Omental fat pad (tissue), 3 donors: ENCODE measurements at regions not wholly inside any gene's neighbourhood (a gene's known extent, or its start where the extent isn't known, plus 50 kb on each side); places are given as distances from the start of the nearest gene placed in this dataset.
A peak's percentile ranks its signal among the peaks of the same experiment; 100 is the strongest.

Experiments
- ATAC-seq: fragments of 150-250 bp; one replicate; pipeline ENCODE4 v1.9.1; 2016; ENCODE audit warnings: mild to moderate bottlenecking, moderate library complexity; ENCODE audit not compliant: low FRiP score
- DNase-seq: peaks from one replicate; pipeline ENCODE4 v3.0.0-alpha.2; 2019; ENCODE audit warnings: low spot score
- TF ChIP-seq, protein P1 (sequence below), 3 donors: fragments of 450-650 bp; IDR thresholded peaks; one replicate each; pipeline ENCODE4 v1.5.1; 2016 to 2017; ENCODE audit warnings: antibody characterized with exemption in 3 of 3, mild to moderate bottlenecking in 3 of 3, moderate library complexity in 2 of 3

DNA sequence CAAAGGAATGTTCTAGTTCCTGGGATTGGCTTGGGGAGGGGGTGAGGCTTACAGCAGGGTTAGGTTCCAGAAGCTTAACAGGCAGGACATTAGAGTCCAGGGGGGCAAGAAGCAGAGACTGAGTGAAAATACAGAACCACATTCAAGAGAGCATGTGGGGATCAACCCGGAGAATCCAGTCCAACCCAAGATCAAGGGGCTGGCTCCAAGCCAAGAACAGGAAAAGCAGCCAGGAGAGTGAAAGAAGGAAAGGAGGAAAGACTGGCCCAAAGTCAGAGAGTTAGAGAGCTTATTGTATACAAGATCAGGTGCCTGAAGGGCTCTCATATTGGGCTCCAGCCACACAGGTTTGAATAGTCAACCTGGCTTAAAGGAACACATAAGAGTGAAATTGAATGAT lies 190.3 kb upstream of the CDKN3 start:
- TF ChIP-seq, protein P1, sequence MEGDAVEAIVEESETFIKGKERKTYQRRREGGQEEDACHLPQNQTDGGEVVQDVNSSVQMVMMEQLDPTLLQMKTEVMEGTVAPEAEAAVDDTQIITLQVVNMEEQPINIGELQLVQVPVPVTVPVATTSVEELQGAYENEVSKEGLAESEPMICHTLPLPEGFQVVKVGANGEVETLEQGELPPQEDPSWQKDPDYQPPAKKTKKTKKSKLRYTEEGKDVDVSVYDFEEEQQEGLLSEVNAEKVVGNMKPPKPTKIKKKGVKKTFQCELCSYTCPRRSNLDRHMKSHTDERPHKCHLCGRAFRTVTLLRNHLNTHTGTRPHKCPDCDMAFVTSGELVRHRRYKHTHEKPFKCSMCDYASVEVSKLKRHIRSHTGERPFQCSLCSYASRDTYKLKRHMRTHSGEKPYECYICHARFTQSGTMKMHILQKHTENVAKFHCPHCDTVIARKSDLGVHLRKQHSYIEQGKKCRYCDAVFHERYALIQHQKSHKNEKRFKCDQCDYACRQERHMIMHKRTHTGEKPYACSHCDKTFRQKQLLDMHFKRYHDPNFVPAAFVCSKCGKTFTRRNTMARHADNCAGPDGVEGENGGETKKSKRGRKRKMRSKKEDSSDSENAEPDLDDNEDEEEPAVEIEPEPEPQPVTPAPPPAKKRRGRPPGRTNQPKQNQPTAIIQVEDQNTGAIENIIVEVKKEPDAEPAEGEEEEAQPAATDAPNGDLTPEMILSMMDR (IDR thresholded peaks at IDR 0.05) = no peak
- no peak for DNase-seq
- ATAC-seq = no peak

DNA sequence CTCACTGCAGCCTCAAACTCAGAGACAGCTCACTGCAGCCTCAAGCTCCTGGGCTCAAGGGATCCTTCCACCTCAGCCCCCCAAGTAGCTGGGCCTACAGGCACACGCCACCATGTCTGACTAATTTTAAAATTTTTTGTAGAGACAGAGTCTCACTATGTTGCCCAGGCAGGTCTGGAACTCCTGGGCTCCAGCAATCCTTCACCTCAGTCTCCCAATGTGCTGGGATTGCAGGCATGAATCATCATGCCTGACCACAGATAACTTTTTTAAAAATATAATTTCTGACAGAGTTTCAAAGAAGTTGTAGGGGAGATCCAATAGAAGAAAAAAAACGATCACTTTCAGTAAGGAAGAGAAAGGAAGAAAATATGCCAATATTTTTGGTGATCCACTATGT lies 189.7 kb upstream of the CDKN3 start:
- TF ChIP-seq, protein P1 (IDR thresholded peaks at IDR 0.05) = no peak
- ATAC-seq (peak; percentile 40), DNase-seq (no peak)

- DNase-seq (no peak), ATAC-seq (no peak)
- TF ChIP-seq, protein P1 (IDR thresholded peaks at IDR 0.05) = no peak
These were observed 189.0 kb upstream of the CDKN3 start for GRCh38 chr14:54207476-54208462.

DNA sequence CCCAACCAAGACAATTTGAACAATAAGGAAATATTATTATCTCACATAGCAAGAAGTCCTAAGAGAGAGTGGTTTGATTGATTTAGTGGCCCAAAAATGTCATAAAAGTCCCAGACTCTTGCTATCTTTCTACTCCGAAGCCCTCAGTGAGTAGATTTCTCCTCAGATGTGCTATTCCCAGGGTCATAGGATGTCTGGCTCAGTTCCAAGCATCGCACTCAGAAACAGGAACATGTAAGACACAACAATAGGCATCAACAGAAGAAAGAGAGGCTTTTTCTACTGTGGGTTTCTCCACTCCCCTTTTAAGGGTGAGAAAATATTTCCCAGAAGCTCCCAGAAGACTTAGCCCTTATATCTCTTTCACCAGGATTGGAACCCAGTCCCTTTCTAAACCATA lies 188.1 kb upstream of the CDKN3 start:
- no peak for ATAC-seq
- no peak for DNase-seq
- TF ChIP-seq, protein P1 (IDR thresholded peaks at IDR 0.05) = no peak

GRCh38 chr14:54209511-54210250 lies 187.1 kb upstream of the CDKN3 start:
- no peak for DNase-seq
- TF ChIP-seq, protein P1 (IDR thresholded peaks at IDR 0.05) = no peak
- ATAC-seq = peak; percentile 39

DNA sequence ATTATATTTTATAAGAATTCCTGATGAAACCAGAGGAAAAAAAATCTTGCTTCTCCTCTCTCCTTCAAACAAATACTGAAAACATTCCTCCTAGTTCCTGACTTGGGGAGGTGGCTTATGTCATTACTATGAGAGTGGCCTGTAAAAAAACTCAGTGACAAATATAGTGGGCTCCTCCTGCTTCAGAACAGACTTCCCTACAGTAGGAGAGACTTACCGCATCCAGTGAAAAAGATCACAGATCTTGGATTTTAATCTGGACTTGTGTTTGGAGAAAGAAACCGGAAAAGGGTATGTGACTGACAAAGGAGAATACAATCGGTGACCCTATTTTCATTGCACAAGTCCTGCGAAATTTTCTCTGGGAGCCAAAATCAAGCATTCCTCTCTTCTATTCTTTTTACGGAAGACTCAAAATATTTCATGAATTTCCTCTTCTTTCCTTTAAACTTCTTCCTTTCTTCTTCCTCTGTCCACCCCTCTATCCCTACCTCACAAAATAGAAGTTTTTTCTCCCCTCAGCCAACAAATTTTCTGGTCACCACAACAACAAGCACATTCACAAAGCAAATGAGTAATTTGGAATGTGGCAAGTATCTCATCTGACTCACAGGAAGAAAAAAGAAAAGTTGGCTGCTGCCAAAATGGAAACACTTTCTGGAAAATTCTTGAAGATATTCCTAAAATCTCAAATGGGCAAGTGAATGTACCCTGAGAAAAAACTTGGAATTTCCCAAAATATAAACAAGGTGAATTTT lies 185.1 kb upstream of the CDKN3 start:
- TF ChIP-seq, protein P1 (IDR thresholded peaks at IDR 0.05) = no peak
- ATAC-seq (peak; percentile 42), DNase-seq (no peak)
